ENCODE measurements at regions not wholly inside any gene's neighbourhood (a gene's known extent, or its start where the extent isn't known, plus 50 kb on each side); places are given as distances from the start of the nearest gene placed in this dataset.
A peak's percentile ranks its signal among the peaks of the same experiment; 100 is the strongest.

GRCh38 chr1:192053531-192053971, 104.7 kb upstream of the RGS18 start:
- DNase-seq: no peak

GRCh38 chr1:192057766-192058165, 100.5 kb upstream of the RGS18 start:
- no peak for DNase-seq

- peak; percentile 90 for DNase-seq
These were observed 98.9 kb upstream of the RGS18 start for GRCh38 chr1:192059407-192059806.

GRCh38 chr1:192061556-192061955, 96.7 kb upstream of the RGS18 start:
- no peak for DNase-seq

- DNase-seq: no peak
These were observed 93.2 kb upstream of the RGS18 start for GRCh38 chr1:192065087-192065486.

- DNase-seq: no peak
These were observed 92.1 kb upstream of the RGS18 start for GRCh38 chr1:192066202-192066601.

GRCh38 chr1:192067360-192067759, 90.9 kb upstream of the RGS18 start:
- DNase-seq: no peak

GRCh38 chr1:192070213-192070612, 88.0 kb upstream of the RGS18 start:
- no peak for DNase-seq

GRCh38 chr1:192080684-192081083, 77.6 kb upstream of the RGS18 start:
- no peak for DNase-seq

- DNase-seq: no peak
These were observed 76.9 kb upstream of the RGS18 start for GRCh38 chr1:192081359-192081758.

- DNase-seq: no peak
These were observed 71.6 kb upstream of the RGS18 start for GRCh38 chr1:192086644-192087043.

GRCh38 chr1:192087334-192087733, 70.9 kb upstream of the RGS18 start:
- DNase-seq: no peak

- no peak for DNase-seq
These were observed 69.8 kb upstream of the RGS18 start for GRCh38 chr1:192088496-192088895.

- no peak for DNase-seq
These were observed 60.3 kb upstream of the RGS18 start for GRCh38 chr1:192098001-192098400.

- DNase-seq: no peak
These were observed 58.9 kb upstream of the RGS18 start for GRCh38 chr1:192099328-192099727.

GRCh38 chr1:192100686-192101468, 57.4 kb upstream of the RGS18 start:
- DNase-seq: no peak

- DNase-seq: no peak
These were observed 54.1 kb upstream of the RGS18 start for GRCh38 chr1:192104128-192104527.

- DNase-seq: no peak
These were observed 53.4 kb upstream of the RGS18 start for GRCh38 chr1:192104852-192105251.

GRCh38 chr1:192108161-192108560, 50.1 kb upstream of the RGS18 start:
- no peak for DNase-seq

Data from NCI-H82 (cell line).